Gastrocnemius medialis (tissue), 4 donors: ENCODE measurements at regions not wholly inside any gene's neighbourhood (a gene's known extent, or its start where the extent isn't known, plus 50 kb on each side); places are given as distances from the start of the nearest gene placed in this dataset.

ENCODE experiments used
- ATAC-seq, 2 donors: fragments of 150-250 bp; one replicate each; pipeline ENCODE4 v1.9.1; 2016
- DNase-seq, 2 donors: peaks; one replicate each; pipeline ENCODE4 v3.0.0-alpha.2; 2019
- H3K27ac ChIP-seq, 4 donors: fragments of 200-600 bp; sonication (generic); 1 replicate in 1 of 4; 2 replicates in 3 of 4; pipeline ENCODE4 v1.5.1; 2016 to 2018; ENCODE audit warnings: mild to moderate bottlenecking in 2 of 4, moderate library complexity in 1 of 4
- H3K27me3 ChIP-seq, 3 donors: fragments of 200-600 bp; sonication (generic) in 2 of 3; 1 replicate in 1 of 3; 2 replicates in 2 of 3; pipeline versions ENCODE4 v1.5.1 to v1.6.0; 2016 to 2019; ENCODE audit warnings: mild to moderate bottlenecking in 1 of 3, moderate library complexity in 1 of 3
- H3K36me3 ChIP-seq, 2 donors: fragments of 200-600 bp; sonication (generic) in 1 of 2; one replicate each; pipeline ENCODE4 v1.5.1; 2017 to 2018
- H3K4me1 ChIP-seq, 2 donors: fragments of 200-600 bp; sonication (generic) in 1 of 2; one replicate each; pipeline ENCODE4 v1.5.1; 2016 to 2017; ENCODE audit warnings: mild to moderate bottlenecking in 2 of 2
- H3K4me3 ChIP-seq, 4 donors: fragments of 200-600 bp; sonication (generic) in 3 of 4; 1 replicate in 1 of 4; 2 replicates in 3 of 4; pipeline ENCODE4 v1.5.1; 2016 to 2019; ENCODE audit warnings: mild to moderate bottlenecking in 2 of 4
- H3K9me3 ChIP-seq, 3 donors: fragments of 200-600 bp; sonication (generic) in 2 of 3; 1 replicate in 1 of 3; 2 replicates in 2 of 3; pipeline ENCODE4 v1.5.1; 2016 to 2019
- POLR2A ChIP-seq, 2 donors: fragments of 450-650 bp; IDR thresholded peaks; one replicate each; pipeline ENCODE4 v1.6.1; 2017; ENCODE audit warnings: antibody characterized with exemption in 2 of 2, mild to moderate bottlenecking in 2 of 2, moderate library complexity in 2 of 2
- in situ Hi-C, 4 donors: fragments of 200-750 bp; cut with MboI; loops; one replicate each; pipeline versions ENCODE4 v1.15.0 to v1.8.0; 2017; ENCODE audit warnings: low sequenced_read_pairs in 4 of 4
- intact Hi-C: fragments of 100-400 bp; cut with DNase I; formaldehyde crosslinking; loops from one replicate; pipeline ENCODE4 v1.15.1; 2023; ENCODE audit warnings: low total_unique reads
- TF ChIP-seq, protein P1 (sequence below), 5 experiments: fragments of 450-650 bp in 3 of 5; fragments of 200-600 bp in 2 of 5; sonication (generic) in 2 of 5; IDR thresholded peaks in 4 of 5; conservative IDR thresholded peaks in 1 of 5; 1 replicate in 4 of 5; 2 replicates in 1 of 5; pipeline ENCODE4 v1.5.1; 2016 to 2019; ENCODE audit warnings: antibody characterized with exemption in 5 of 5, mild to moderate bottlenecking in 3 of 5, moderate library complexity in 3 of 5

DNA sequence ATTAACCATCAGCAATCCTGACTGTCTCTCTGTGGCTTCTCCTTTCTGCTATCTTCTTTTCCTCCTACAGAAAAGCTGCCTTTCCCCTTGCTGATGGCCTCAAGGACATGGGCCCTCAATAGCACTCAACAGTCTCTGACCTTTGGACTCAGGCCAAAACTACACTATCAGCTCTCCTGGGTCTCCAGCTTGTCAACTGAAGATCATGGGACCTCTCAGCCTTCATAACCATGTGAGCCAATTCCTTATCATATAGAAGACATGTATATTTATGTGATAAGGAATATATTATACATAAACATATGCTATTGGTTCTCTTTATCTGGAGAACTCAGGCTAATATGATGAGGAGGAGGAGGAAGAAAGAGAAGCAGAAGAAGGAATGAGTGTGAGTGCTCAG, 91.8 kb upstream of the GJB5 start:
- Histone ChIP-seq H3K4me3 (no peak overlapping the region), H3K27ac (no peak overlapping the region), H3K27me3 (no peaks in the 10 kb centered on the region), H3K36me3 (no peaks in the 10 kb centered on the region), H3K4me1 (no peaks in the 10 kb centered on the region), H3K9me3 (no peaks in the 10 kb centered on the region)
- DNase-seq (no peak), ATAC-seq (no peak)
- intact Hi-C loops, result no loop called here
- TF ChIP-seq, protein P1, sequence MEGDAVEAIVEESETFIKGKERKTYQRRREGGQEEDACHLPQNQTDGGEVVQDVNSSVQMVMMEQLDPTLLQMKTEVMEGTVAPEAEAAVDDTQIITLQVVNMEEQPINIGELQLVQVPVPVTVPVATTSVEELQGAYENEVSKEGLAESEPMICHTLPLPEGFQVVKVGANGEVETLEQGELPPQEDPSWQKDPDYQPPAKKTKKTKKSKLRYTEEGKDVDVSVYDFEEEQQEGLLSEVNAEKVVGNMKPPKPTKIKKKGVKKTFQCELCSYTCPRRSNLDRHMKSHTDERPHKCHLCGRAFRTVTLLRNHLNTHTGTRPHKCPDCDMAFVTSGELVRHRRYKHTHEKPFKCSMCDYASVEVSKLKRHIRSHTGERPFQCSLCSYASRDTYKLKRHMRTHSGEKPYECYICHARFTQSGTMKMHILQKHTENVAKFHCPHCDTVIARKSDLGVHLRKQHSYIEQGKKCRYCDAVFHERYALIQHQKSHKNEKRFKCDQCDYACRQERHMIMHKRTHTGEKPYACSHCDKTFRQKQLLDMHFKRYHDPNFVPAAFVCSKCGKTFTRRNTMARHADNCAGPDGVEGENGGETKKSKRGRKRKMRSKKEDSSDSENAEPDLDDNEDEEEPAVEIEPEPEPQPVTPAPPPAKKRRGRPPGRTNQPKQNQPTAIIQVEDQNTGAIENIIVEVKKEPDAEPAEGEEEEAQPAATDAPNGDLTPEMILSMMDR (IDR thresholded peaks at IDR 0.05 in 4 of 5, conservative IDR thresholded peaks at IDR 0.05 in 1 of 5), result no peak
- no peak for TF ChIP-seq POLR2A (IDR thresholded peaks at IDR 0.05)
- in situ Hi-C loops, result no loop called here

DNA sequence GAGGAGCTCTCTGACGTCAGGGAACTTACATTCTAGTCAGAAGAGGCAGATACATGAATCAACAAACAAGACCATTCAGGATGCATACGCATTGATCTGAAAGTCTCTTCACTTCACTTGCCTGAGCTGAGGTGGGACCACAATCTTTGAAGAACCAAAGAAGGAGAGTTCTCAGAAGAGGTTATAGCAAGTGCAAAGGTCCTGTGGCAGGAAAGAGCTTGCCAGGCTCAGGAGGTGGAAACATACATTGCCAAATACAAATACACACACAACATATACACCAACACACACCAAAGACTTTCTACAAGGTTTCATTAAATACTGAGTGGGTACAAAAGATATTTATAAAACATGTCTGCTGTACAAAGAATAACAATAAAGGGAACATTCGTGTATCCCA, 86.8 kb upstream of the GJB5 start:
- no peak overlapping the region for H3K27ac ChIP-seq
- intact Hi-C loops (no loop called here), in situ Hi-C loops (no loop called here)
- no peaks in the 10 kb centered on the region for H3K9me3 ChIP-seq
- no peaks in the 10 kb centered on the region for H3K27me3 ChIP-seq
- DNase-seq (no peak), ATAC-seq (no peak)
- H3K36me3 ChIP-seq, result no peaks in the 10 kb centered on the region
- H3K4me1 ChIP-seq, result no peaks in the 10 kb centered on the region
- TF ChIP-seq, protein P1 (IDR thresholded peaks at IDR 0.05 in 4 of 5, conservative IDR thresholded peaks at IDR 0.05 in 1 of 5), result no peak
- no peak for TF ChIP-seq POLR2A (IDR thresholded peaks at IDR 0.05)
- H3K4me3 ChIP-seq, result no peak overlapping the region

DNA sequence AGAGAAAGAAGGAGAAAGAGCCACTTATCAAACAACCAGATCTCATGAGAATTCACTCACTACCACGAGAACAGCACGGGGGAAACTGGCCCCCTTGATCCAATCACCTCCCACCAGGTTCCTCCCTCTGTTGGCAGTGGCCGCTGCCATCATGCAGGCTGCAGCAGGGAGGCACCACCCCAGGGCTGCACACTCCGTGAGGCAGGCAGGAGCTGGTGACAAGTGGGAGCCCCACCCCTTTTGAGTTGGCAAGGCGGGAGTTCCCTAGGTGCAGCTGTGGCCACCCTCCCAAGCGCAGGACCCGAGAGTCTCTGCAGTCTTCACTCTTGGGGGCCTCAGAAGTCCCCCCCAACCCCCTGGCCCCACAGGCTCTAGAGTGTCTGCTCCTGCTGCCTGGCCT, 83.9 kb upstream of the GJB5 start:
- no peaks in the 10 kb centered on the region for H3K36me3 ChIP-seq
- no peak for DNase-seq
- in situ Hi-C loops, result no loop called here

DNA sequence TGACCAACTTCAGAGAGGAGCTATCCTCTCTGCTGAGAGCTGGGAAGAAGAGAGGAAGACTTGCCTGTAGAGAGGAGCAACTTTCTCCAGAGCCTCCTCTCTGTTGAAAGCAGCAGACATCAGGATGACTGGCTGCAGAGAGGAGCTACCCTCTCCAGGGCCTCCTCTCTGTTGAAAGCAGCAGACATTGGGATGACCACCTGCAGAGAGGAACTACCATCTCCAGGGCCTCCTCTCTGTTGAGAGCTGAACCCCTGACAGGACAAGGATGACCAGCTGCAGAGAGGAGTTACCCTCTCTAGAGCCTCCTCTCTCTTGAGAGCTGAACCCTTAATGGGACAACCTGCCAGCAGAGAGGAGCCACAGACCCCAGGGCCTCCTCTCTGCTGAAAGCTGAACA, 83.0 kb upstream of the GJB5 start:
- Histone ChIP-seq H3K27ac (no peak overlapping the region), H3K36me3 (no peaks in the 10 kb centered on the region), H3K4me1 (no peaks in the 10 kb centered on the region), H3K9me3 (no peaks in the 10 kb centered on the region), H3K27me3 (no peaks in the 10 kb centered on the region), H3K4me3 (no peak overlapping the region)
- intact Hi-C loops, result no loop called here
- no peak for TF ChIP-seq POLR2A (IDR thresholded peaks at IDR 0.05)
- TF ChIP-seq, protein P1 (IDR thresholded peaks at IDR 0.05 in 4 of 5, conservative IDR thresholded peaks at IDR 0.05 in 1 of 5), result no peak
- DNase-seq (no peak), ATAC-seq (no peak)
- in situ Hi-C loops, result no loop called here

More for the DNA sequence above, 83.9 kb upstream of the GJB5 start:
- Histone ChIP-seq H3K4me1 (no peaks in the 10 kb centered on the region), H3K27me3 (no peaks in the 10 kb centered on the region), H3K9me3 (no peaks in the 10 kb centered on the region), H3K4me3 (no peak overlapping the region), H3K27ac (no peak overlapping the region)
- no peak for ATAC-seq
- intact Hi-C loops, result no loop called here
- no peak for TF ChIP-seq POLR2A (IDR thresholded peaks at IDR 0.05)
- TF ChIP-seq, protein P1 (IDR thresholded peaks at IDR 0.05 in 4 of 5, conservative IDR thresholded peaks at IDR 0.05 in 1 of 5), result no peak
